Neuron (in vitro differentiated cells): ENCODE measurements at regions not wholly inside any gene's neighbourhood (a gene's known extent, or its start where the extent isn't known, plus 50 kb on each side); places are given as distances from the start of the nearest gene placed in this dataset.

ENCODE experiments used
- H2AFZ ChIP-seq: one replicate; pipeline ENCODE4 v1.6.1; 2013; ENCODE audit warnings: low read depth, mild to moderate bottlenecking, inconsistent platforms, low read length, moderate library complexity
- H3K27me3 ChIP-seq: one replicate; pipeline ENCODE4 v1.6.1; 2013; ENCODE audit warnings: low read length; ENCODE audit not compliant: insufficient read depth
- H3K36me3 ChIP-seq: one replicate; pipeline ENCODE4 v1.6.1; 2013; ENCODE audit warnings: low read length; ENCODE audit not compliant: insufficient read depth
- H3K4me1 ChIP-seq: one replicate; pipeline ENCODE4 v1.6.1; 2013; ENCODE audit warnings: low read length; ENCODE audit not compliant: insufficient read depth
- H3K4me3 ChIP-seq: 2 replicates; pipeline ENCODE4 v1.5.1; 2013; ENCODE audit warnings: mild to moderate bottlenecking, low read length, moderate library complexity
- H3K9me3 ChIP-seq: one replicate; pipeline ENCODE4 v1.6.1; 2013; ENCODE audit warnings: low read length

DNA sequence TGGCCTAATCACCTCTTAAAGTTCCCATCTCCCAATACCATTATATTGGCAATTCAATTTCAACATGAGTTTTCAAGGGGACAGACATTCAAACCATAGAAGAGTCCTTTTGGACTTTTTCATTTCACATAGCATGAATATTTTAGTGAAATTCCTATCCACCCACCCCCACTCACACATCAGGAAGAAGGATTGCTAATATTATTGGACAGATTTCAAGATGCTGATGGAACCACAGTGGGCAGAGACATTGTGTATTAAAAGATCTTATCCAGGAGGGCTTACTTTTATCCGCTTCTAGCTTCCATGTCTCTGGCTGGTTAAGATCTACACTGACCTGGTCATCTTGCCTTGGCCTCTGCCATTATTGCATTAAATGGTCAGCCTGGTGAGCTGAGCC, 297.4 kb upstream of the ACVR2A start:
- Histone ChIP-seq H3K27me3 (no peaks in the 10 kb centered on the region), H2AFZ (no peak overlapping the region), H3K4me3 (no peak overlapping the region), H3K4me1 (no peaks in the 10 kb centered on the region), H3K9me3 (no peaks in the 10 kb centered on the region), H3K36me3 (no peaks in the 10 kb centered on the region)

DNA sequence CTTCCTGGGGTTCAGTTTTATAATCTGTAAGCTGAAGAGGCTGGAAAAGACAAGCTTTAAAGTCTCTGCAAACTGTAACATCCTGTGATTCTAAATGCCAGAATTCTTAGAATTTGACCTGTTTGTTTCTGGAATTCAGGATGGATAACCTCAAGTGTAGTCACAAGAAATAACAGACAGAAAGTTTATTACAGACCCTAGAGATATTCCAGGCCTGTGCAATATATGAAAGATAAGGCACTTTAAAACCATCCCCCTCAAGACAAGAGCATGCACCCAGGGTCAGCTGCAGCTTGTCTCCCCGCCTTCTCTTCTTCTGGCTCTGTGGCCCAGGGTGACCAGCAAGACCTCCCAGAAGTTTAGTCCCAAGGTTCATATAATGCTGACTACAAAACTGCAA, 298.7 kb upstream of the ACVR2A start:
- Histone ChIP-seq H2AFZ (no peak overlapping the region), H3K4me1 (no peaks in the 10 kb centered on the region), H3K9me3 (no peaks in the 10 kb centered on the region), H3K27me3 (no peaks in the 10 kb centered on the region), H3K4me3 (no peak overlapping the region), H3K36me3 (no peaks in the 10 kb centered on the region)

DNA sequence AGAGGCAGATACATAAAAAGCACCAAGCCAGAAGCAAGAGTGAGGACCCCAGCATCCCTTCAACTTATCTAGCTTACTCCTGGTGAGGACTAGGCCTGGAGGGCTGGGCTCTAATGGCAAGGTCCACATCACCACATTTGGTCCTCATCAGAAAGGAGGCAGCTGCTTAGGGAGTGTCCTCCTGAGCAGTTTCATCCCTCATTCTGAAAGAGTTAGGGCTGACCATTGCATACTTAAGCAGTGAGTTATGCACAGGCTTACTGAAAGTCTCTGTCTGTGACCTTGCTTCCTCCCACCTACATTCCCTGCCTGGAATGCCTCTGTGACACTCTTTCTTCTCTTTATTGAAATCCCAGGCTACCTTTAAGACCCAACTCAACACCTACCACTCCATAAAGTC, 301.8 kb upstream of the ACVR2A start:
- no peaks in the 10 kb centered on the region for H3K4me1 ChIP-seq
- H3K36me3 ChIP-seq, result no peaks in the 10 kb centered on the region
- H3K4me3 ChIP-seq, result no peak overlapping the region
- H2AFZ ChIP-seq, result no peak overlapping the region
- H3K9me3 ChIP-seq, result no peaks in the 10 kb centered on the region
- no peaks in the 10 kb centered on the region for H3K27me3 ChIP-seq

DNA sequence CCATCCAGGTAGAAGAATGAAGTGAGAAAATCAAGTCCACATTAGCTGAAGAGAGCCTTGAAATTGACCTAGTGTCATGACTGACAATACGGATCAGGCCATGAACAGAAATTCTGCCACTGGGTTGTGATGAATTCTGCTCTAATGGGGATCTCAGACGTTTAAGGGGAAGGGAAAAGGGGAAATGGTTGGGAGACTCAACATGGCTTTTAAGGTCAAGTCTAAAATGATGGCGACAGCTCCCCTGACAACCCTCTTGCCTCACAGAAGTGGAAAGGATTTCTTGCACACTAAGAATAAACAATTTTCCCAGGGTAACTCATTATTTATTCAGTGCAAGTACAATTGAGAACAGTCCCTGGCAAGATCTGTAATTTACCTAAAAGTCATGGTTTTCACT, 302.5 kb upstream of the ACVR2A start:
- H3K4me3 ChIP-seq, result no peak overlapping the region
- H3K9me3 ChIP-seq, result no peaks in the 10 kb centered on the region
- no peak overlapping the region for H2AFZ ChIP-seq
- H3K27me3 ChIP-seq, result no peaks in the 10 kb centered on the region
- H3K36me3 ChIP-seq, result no peaks in the 10 kb centered on the region
- H3K4me1 ChIP-seq, result no peaks in the 10 kb centered on the region

DNA sequence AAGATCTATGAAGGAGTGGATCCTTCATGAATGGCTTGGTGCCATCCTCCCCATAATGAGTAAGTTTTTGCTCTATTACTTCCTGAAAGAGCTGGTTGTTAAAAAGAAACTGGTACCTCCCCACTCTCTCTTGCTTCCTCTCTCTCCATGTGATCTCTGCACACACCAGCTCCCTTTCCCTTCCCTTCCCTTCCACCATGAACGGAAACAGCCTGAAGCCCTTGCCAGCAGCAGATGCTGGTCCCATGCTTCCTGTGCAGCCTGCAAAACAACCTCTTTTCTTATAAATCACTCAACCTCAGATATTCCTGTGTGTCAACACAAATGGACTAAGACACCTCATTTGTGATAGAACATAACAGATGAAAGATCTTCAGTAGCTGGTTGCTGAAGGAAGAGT, 303.5 kb upstream of the ACVR2A start:
- no peak overlapping the region for H2AFZ ChIP-seq

DNA sequence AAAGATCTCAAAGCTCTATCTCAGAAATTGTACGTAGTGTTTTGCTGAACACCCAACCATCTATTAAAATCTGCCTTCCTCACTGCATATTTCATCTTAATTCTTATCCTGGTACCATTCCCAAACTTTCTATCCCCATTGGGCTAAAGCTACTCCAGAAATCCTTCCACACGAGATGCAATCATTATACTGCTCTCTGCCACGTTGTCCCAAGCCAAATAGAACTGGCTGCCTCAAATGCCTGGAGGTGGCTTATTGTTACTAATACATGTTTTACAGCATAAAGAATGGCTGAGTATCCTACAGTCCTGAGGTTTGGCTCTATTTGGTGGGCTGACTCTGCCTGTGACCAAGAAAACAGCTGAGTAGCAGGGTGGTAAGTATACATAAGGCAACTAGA, 306.0 kb upstream of the ACVR2A start:
- Histone ChIP-seq H3K4me1 (peaks cover 11% of the 10 kb centered on the region), H3K36me3 (no peaks in the 10 kb centered on the region), H3K27me3 (no peaks in the 10 kb centered on the region), H3K9me3 (no peaks in the 10 kb centered on the region), H2AFZ (no peak overlapping the region), H3K4me3 (no peak overlapping the region)

More for the DNA sequence above, 303.5 kb upstream of the ACVR2A start:
- H3K9me3 ChIP-seq, result no peaks in the 10 kb centered on the region
- H3K4me1 ChIP-seq, result no peaks in the 10 kb centered on the region
- no peaks in the 10 kb centered on the region for H3K36me3 ChIP-seq
- no peaks in the 10 kb centered on the region for H3K27me3 ChIP-seq
- H3K4me3 ChIP-seq, result no peak overlapping the region

DNA sequence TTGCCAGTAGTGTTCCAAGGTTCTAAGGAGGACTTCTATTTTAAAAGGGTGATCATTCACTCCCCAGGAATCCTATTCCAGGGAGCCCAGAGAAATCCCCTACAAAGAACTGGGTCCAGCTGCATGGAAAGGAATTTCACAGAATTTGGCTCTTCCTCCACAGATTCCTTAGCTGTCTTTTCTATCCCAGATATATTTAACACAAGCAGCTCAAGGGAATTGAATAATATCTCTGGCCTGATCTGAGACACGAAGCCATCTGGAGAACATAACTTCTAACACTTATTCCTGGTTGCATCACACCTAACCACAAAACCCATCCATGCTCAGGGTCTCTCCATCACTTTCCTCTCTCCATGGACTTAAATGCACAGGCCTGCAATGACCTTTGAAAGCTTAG, 306.7 kb upstream of the ACVR2A start:
- no peaks in the 10 kb centered on the region for H3K9me3 ChIP-seq
- no peaks in the 10 kb centered on the region for H3K36me3 ChIP-seq
- H3K4me3 ChIP-seq, result no peak overlapping the region
- H2AFZ ChIP-seq, result no peak overlapping the region
- H3K27me3 ChIP-seq, result no peaks in the 10 kb centered on the region
- peaks cover 11% of the 10 kb centered on the region for H3K4me1 ChIP-seq

DNA sequence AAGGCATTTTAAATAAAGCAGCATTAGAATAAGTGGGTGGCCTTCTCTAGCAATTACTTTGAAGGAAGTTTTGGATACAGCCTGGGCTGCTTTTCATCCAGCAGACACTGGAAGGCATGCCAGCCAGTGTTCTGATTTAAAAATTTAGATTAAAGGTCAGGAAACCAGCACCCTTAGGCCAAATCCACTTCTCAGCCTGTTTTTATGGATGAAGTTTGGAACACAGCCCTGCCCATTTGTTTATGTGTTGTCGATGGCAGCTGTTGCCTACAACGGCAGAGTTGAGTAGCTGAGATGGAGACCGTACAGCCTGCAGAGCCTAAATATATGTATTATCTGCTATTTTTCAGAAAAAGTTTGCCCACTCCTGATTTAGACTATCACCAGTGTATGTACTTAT, 313.6 kb upstream of the ACVR2A start:
- Histone ChIP-seq H3K4me3 (no peak overlapping the region), H3K9me3 (no peaks in the 10 kb centered on the region), H2AFZ (no peak overlapping the region), H3K4me1 (peaks cover 11% of the 10 kb centered on the region), H3K36me3 (no peaks in the 10 kb centered on the region), H3K27me3 (no peaks in the 10 kb centered on the region)

DNA sequence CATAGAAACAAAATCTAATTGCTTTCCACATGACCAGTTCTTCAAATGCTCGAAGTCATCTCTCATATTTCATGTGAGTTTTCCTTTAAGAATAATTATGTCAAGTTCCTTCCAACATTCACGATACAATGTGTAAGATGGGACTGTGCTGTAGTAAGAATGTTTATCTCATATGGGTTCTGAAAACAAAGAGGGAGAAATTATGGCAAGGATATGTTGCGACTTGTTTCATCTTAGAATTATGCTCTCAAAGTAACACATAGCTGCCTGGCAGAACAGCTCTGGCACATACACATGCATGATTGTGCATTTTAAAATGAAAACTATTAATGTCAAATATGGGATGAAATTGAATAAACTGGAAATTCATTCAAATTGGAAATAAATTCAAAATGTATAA, 314.8 kb upstream of the ACVR2A start:
- H3K4me3 ChIP-seq, result no peak overlapping the region
- H3K4me1 ChIP-seq, result peaks cover 10% of the 10 kb centered on the region
- no peak overlapping the region for H2AFZ ChIP-seq
- no peaks in the 10 kb centered on the region for H3K27me3 ChIP-seq
- H3K9me3 ChIP-seq, result no peaks in the 10 kb centered on the region
- H3K36me3 ChIP-seq, result no peaks in the 10 kb centered on the region

DNA sequence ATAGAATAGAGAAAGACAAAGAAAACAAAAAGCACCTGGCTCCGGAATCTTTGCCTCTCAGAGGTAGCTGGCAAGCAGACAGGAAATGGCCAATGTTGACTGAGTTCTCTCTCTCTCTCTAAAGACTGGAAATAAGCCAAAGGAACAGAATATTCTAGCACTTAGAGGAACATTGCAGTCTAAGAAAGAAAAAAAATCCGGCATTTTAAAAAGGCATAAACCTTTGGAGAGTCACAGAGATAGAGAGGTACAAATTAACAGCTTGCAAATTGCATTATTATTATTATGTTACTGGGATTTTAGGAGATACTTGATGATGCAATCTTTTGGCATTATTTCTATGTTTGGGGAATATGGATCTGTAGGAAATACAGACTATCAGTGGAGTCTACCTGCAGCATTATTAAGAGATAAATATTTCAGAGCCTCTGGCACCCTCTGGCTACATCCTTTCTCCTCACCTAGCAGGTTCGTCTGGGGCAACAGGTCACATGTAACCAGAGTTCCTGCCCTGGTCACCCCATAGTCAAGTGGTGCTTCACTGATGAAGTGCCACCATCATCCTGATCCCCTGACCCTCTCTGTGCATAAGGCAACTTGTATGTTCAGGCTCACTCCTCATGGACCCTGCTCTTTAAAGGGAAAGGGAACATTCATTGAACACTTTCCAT, 318.9 kb upstream of the ACVR2A start:
- no peaks in the 10 kb centered on the region for H3K36me3 ChIP-seq
- no peak overlapping the region for H2AFZ ChIP-seq
- no peaks in the 10 kb centered on the region for H3K9me3 ChIP-seq
- H3K4me1 ChIP-seq, result no peaks in the 10 kb centered on the region
- no peak overlapping the region for H3K4me3 ChIP-seq
- no peaks in the 10 kb centered on the region for H3K27me3 ChIP-seq

DNA sequence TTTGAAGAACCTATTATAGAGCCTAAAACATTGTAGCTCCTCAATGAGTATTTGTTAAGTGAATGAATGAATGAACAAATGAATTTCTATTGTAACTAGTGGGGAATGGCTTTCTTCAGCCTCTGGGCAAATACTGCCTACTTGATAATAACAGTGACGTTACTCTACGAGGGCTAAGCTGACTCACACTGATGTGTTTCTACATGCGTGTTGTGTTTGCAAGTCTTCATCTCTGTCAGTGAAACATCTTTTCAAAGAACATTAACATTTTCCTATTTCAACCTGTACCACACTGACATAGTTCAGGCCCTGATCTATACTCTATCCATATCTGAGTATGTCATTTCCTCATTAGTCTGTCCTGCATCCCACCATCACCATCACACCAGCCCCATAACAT, 319.9 kb upstream of the ACVR2A start:
- peaks cover under 1% of the 10 kb centered on the region for H3K4me1 ChIP-seq
- no peak overlapping the region for H3K4me3 ChIP-seq
- no peaks in the 10 kb centered on the region for H3K36me3 ChIP-seq
- H3K9me3 ChIP-seq, result no peaks in the 10 kb centered on the region
- no peaks in the 10 kb centered on the region for H3K27me3 ChIP-seq
- H2AFZ ChIP-seq, result no peak overlapping the region

DNA sequence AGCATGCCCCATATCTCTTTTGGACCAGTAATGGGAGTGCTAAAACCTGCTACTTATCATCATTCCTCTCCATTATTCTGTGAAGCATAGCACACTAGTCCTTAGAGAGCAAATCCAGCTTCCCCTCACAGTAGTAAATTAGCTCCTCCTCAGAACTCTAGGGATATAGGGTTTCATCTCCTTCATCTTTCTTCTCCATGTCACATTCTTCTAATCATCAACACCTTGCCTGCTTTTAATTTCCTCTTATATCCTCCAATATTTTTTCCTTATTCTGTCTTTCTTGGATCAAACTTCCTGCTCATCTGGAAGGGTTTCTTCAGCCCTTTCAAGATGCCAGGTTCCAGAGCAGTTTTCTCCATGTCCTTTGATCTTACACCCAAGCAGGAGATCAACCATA, 321.4 kb upstream of the ACVR2A start:
- H3K27me3 ChIP-seq, result no peaks in the 10 kb centered on the region

DNA sequence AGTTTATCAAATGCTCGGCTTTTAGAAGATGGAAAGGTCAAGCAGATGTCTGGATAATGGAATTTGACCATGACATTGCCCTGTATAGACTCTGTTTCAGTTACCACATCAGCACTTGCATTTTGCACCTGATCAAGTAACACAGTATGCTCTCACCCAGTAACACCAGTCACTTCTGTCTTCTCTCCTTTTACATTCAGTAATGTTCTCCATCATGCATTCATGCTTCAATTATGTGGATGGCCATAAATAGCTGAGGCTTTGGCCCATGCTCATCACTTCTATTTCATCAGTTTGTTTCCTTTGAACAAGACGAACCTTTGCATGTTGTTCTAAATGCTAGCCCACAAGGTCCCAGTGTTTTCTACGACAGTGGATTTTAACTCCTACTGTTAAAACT, 322.9 kb upstream of the ACVR2A start:
- Histone ChIP-seq H3K4me1 (peaks cover 2% of the 10 kb centered on the region), H3K27me3 (no peaks in the 10 kb centered on the region), H3K4me3 (no peak overlapping the region), H3K9me3 (no peaks in the 10 kb centered on the region), H2AFZ (no peak overlapping the region), H3K36me3 (no peaks in the 10 kb centered on the region)

More for the DNA sequence above, 321.4 kb upstream of the ACVR2A start:
- Histone ChIP-seq H2AFZ (no peak overlapping the region), H3K4me3 (no peak overlapping the region), H3K9me3 (no peaks in the 10 kb centered on the region), H3K36me3 (no peaks in the 10 kb centered on the region), H3K4me1 (peaks cover 2% of the 10 kb centered on the region)

DNA sequence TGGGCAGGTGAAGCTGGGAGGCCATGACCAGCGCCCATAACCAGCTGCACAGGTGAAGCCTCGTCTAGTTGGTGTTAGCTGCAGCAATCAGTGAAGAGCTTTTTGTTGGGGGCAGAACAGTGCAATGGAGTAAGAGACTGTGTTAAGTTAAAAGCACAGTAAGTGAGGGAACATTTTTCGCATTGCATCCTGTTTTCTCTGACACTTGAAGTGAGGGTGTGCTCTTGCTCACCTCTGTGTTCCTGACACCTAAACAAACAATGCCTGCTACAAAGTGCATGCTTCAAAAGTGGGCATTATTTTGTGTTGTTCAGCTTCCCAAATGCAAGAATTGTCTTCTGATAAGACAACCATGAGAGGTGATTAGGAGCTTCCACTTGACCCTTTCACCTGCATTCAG, 324.0 kb upstream of the ACVR2A start:
- Histone ChIP-seq H3K9me3 (no peaks in the 10 kb centered on the region), H3K27me3 (no peaks in the 10 kb centered on the region), H2AFZ (no peak overlapping the region), H3K36me3 (no peaks in the 10 kb centered on the region), H3K4me1 (peaks cover 2% of the 10 kb centered on the region), H3K4me3 (no peak overlapping the region)
